GM23338 (cell line): ENCODE measurements at regions not wholly inside any gene's neighbourhood (a gene's known extent, or its start where the extent isn't known, plus 50 kb on each side); places are given as distances from the start of the nearest gene placed in this dataset.

Experiments used
- CREB1 ChIP-seq: fragments of 250-450 bp; sonication (Bioruptor Pico); IDR thresholded peaks from 2 replicates; pipeline ENCODE4 v1.5.0; 2020; ENCODE audit warnings: low read depth, mild to moderate bottlenecking, moderate library complexity
- CTCF ChIP-seq, 2 experiments: fragments of 200-600 bp in 1 of 2; sonication (generic) in 1 of 2; conservative IDR thresholded peaks; 2 replicates each; pipeline versions ENCODE4 v1.5.1 to v1.6.1; 2016 to 2017; ENCODE audit warnings: antibody characterized with exemption in 2 of 2, low read depth in 2 of 2, mild to moderate bottlenecking in 2 of 2, moderate library complexity in 1 of 2
- ETS1 ChIP-seq: IDR thresholded peaks from 2 replicates; pipeline ENCODE4 v1.6.1; 2016; ENCODE audit warnings: antibody characterized with exemption
- EZH2 ChIP-seq: fragments of 200-600 bp; sonication (generic); IDR thresholded peaks from one replicate; pipeline ENCODE4 v1.8.0; 2017; ENCODE audit warnings: antibody characterized with exemption, mild to moderate bottlenecking, low read depth; ENCODE audit not compliant: unreplicated experiment
- EZH2phosphoT487 ChIP-seq: fragments of 200-600 bp; sonication (generic); IDR thresholded peaks from one replicate; pipeline ENCODE4 v1.8.1; 2018; ENCODE audit warnings: antibody characterized with exemption; ENCODE audit not compliant: unreplicated experiment
- JUNB ChIP-seq: IDR thresholded peaks from one replicate; pipeline ENCODE4 v1.6.1; 2016; ENCODE audit warnings: antibody characterized with exemption; ENCODE audit not compliant: unreplicated experiment
- NANOG ChIP-seq: IDR thresholded peaks from 2 replicates; pipeline ENCODE4 v1.6.1; 2016; ENCODE audit warnings: antibody characterized with exemption, borderline replicate concordance
- POLR2AphosphoS5 ChIP-seq: IDR thresholded peaks from 2 replicates; pipeline ENCODE4 v1.6.1; 2016; ENCODE audit warnings: antibody characterized with exemption, low read depth
- REST ChIP-seq: IDR thresholded peaks from one replicate; pipeline ENCODE4 v1.6.1; 2018; ENCODE audit warnings: antibody characterized with exemption; ENCODE audit not compliant: unreplicated experiment
- STAT1 ChIP-seq: IDR thresholded peaks from one replicate; pipeline ENCODE4 v1.6.1; 2016; ENCODE audit warnings: antibody characterized with exemption; ENCODE audit not compliant: unreplicated experiment
- ZNF114 ChIP-seq: fragments of 250-450 bp; sonication (Bioruptor Pico); IDR thresholded peaks from 2 replicates; pipeline ENCODE4 v1.5.0; 2020; ENCODE audit warnings: mild to moderate bottlenecking, moderate library complexity
- ZNF331 ChIP-seq: fragments of 250-450 bp; sonication (Bioruptor Pico); IDR thresholded peaks from 2 replicates; pipeline ENCODE4 v1.5.0; 2020; ENCODE audit warnings: low read depth, mild to moderate bottlenecking, moderate library complexity

GRCh38 chr15:39497016-39497758, 83.7 kb upstream of the THBS1 start:
- TF ChIP-seq CTCF (conservative IDR thresholded peaks at IDR 0.05; ENCODE audit: low read depth in 2 of 2) (no peak), REST (no peak), EZH2phosphoT487 (no peak), CREB1 (CRISPR knock-in tag) (no peak), EZH2 (no peak), ZNF331 (no peak), JUNB (no peak), POLR2AphosphoS5 (no peak), NANOG (no peak), STAT1 (no peak), ETS1 (no peak), ZNF114 (CRISPR knock-in tag) (no peak)
